ENCODE measurements at regions not wholly inside any gene's neighbourhood (a gene's known extent, or its start where the extent isn't known, plus 50 kb on each side); places are given as distances from the start of the nearest gene placed in this dataset.
A peak's percentile ranks its signal among the peaks of the same experiment; 100 is the strongest.

DNA sequence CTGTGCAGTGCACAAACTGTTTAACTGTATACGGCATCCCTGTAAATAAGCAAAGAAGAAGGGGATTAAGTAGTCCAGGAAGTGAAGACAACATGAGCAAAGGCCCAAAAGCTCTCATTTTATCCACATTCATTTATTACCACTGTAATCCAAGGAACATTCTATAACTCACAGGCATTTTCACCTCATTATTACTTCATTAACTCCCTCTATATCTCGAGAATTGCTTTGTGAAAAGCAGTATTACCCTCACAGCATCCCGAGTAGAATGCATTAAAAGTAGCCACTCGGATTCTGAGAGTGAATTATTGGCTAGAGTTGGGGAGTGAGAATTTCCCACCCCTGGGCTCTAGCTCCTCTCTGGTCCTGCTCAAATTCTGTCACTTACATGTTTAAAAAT, 51.0 kb upstream of the CHCHD3 start:
- TF ChIP-seq CTCF (IDR thresholded peaks at IDR 0.05): no peak

DNA sequence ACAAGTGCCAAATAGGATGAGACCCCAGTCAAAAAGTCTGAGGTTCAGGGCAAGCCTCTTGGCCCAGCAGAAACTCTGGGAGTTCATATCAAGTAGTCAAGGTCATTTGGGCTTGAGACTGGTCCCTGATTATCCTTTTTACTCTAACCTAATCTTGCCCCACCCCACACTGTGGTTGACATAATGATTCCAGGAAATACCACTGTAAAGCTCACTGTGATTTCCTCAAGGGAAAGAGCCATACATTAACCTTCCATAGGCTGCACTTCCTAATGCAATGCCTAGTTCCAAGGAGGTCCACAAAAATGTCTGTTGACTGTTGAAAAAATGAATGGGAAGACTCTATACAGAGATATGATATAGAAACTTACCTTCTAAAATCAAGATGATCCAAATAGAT, 52.9 kb upstream of the CHCHD3 start:
- TF ChIP-seq CTCF (IDR thresholded peaks at IDR 0.05): no peak

DNA sequence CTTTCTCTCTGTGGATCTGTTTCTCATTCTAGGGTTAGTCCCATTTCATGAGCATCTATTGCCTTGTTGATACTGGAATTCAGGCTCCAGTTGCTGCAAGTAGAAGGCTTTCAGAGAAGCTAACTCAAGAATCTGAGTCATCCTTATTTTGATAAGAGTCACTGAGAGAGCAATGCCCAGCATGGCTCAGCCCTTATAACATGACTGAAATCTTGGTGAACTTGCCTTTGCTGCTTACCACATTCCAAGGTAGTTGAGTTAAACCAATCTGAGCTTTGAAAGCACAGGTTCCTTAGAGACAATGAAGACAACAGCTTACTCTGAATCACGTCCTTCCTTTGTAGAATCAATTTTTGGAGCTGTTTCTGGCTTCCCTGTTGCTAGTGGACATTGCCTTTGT, 53.6 kb upstream of the CHCHD3 start:
- no peak for TF ChIP-seq CTCF (IDR thresholded peaks at IDR 0.05)

DNA sequence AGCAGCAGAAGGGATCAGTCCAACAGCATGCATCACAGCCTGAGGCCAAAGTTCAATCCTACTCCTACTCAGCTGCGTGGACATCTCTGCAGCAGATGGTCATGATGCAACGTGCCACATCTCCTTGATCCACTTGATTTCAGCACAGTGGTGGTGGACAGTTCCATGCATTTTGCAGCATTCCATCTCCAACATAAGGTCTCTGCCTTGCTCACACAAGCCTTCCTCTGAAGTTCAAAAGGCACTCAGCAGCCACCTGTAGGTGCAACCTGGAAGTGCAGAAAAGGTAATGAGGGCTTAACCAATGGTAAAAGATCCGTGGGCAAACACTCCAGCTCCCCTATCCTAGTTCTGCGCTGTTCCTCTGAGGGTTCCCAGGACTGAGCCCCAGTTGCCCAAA, 57.5 kb upstream of the CHCHD3 start:
- TF ChIP-seq CTCF (IDR thresholded peaks at IDR 0.05): 0 out of 2 replicates have a peak, but pooled peaks have one; percentile 26

GRCh38 chr7:133139801-133140200, 57.9 kb upstream of the CHCHD3 start:
- no peak for TF ChIP-seq CTCF (IDR thresholded peaks at IDR 0.05)

- TF ChIP-seq CTCF (IDR thresholded peaks at IDR 0.05): no peak
These were observed 59.2 kb upstream of the CHCHD3 start for GRCh38 chr7:133140994-133141595.

GRCh38 chr7:133150760-133151159, 68.9 kb upstream of the CHCHD3 start:
- no peak for TF ChIP-seq CTCF (IDR thresholded peaks at IDR 0.05)

DNA sequence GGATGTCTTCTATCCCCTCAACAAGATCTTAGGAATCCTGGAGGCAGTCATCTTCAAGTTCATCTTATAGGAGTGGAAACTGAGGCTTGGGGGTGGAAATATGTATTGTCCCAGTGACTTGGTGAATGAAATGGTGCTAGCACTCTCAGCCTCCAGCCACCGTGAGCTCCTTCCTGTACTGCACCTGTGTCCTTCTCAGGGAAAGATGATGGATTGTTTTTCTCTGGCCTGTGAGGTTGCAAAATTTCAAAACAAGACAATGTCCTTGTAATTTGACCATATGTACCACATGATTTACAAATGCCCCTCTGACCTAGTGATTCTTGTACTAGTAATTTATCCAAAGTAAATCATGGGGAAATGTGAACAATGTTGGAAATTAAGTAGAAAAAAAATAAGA, 71.0 kb upstream of the CHCHD3 start:
- no peak for TF ChIP-seq CTCF (IDR thresholded peaks at IDR 0.05)
